ENCODE measurements at regions not wholly inside any gene's neighbourhood (a gene's known extent, or its start where the extent isn't known, plus 50 kb on each side); places are given as distances from the start of the nearest gene placed in this dataset.

DNA sequence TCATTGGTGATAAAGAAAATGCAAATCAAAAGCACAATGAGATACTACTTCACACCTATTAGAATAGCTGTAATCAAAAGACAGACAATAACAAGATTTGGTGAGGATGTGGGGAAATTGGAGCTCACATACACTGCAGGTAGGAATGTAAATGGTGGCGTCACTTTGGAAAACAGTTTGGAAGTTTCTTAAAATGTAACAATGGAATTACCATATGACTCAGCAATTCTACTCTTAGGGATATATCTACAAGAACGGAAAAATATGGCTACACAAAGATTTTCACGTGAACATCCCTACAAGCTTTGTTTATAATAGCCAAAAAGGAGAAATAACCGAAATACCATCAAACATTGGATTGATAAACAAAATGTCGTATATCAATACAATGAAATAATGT is 270.4 kb downstream of the DOK5 start:
- TF ChIP-seq TCF4 (CRISPR knock-in tag; IDR thresholded peaks at IDR 0.05; ENCODE audit: borderline replicate concordance), result no peak
- TF ChIP-seq, protein P1, sequence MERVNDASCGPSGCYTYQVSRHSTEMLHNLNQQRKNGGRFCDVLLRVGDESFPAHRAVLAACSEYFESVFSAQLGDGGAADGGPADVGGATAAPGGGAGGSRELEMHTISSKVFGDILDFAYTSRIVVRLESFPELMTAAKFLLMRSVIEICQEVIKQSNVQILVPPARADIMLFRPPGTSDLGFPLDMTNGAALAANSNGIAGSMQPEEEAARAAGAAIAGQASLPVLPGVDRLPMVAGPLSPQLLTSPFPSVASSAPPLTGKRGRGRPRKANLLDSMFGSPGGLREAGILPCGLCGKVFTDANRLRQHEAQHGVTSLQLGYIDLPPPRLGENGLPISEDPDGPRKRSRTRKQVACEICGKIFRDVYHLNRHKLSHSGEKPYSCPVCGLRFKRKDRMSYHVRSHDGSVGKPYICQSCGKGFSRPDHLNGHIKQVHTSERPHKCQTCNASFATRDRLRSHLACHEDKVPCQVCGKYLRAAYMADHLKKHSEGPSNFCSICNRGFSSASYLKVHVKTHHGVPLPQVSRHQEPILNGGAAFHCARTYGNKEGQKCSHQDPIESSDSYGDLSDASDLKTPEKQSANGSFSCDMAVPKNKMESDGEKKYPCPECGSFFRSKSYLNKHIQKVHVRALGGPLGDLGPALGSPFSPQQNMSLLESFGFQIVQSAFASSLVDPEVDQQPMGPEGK (CRISPR knock-in tag; IDR thresholded peaks at IDR 0.05; ENCODE audit: borderline replicate concordance), result no peak

All from SK-N-SH treated with all-trans-retinoic acid at 6 μM for 48 hours (cell line).